Subcutaneous abdominal adipose tissue (tissue), 5 donors: ENCODE measurements at regions not wholly inside any gene's neighbourhood (a gene's known extent, or its start where the extent isn't known, plus 50 kb on each side); places are given as distances from the start of the nearest gene placed in this dataset.

Experiments
- H3K27ac ChIP-seq: one replicate; pipeline ENCODE4 v1.7.0; 2013; ENCODE audit warnings: low read depth, mild to moderate bottlenecking, inconsistent platforms, low read length, moderate library complexity
- H3K27me3 ChIP-seq, 5 donors: one replicate each; pipeline ENCODE4 v1.7.0; 2013; ENCODE audit warnings: low read length in 5 of 5, inconsistent platforms in 1 of 5; ENCODE audit not compliant: control insufficient read depth in 5 of 5, insufficient read depth in 4 of 5
- H3K36me3 ChIP-seq, 5 donors: one replicate each; pipeline ENCODE4 v1.7.0; 2013; ENCODE audit warnings: low read length in 5 of 5; ENCODE audit not compliant: control insufficient read depth in 5 of 5, insufficient read depth in 5 of 5
- H3K4me1 ChIP-seq, 5 donors: one replicate each; pipeline ENCODE4 v1.7.0; 2013; ENCODE audit warnings: low read length in 5 of 5, mild to moderate bottlenecking in 3 of 5, moderate library complexity in 1 of 5; ENCODE audit not compliant: control insufficient read depth in 5 of 5, insufficient read depth in 5 of 5
- H3K4me3 ChIP-seq, 5 donors: one replicate each; pipeline ENCODE4 v1.7.0; 2013; ENCODE audit warnings: low read length in 5 of 5, low read depth in 1 of 5
- H3K9ac ChIP-seq, 5 donors: one replicate each; pipeline ENCODE4 v1.7.0; 2013; ENCODE audit warnings: low read length in 5 of 5, mild to moderate bottlenecking in 4 of 5, moderate library complexity in 3 of 5
- H3K9me3 ChIP-seq, 5 donors: one replicate each; pipeline ENCODE4 v1.7.0; 2013; ENCODE audit warnings: low read length in 5 of 5; ENCODE audit not compliant: control insufficient read depth in 5 of 5
- donor health status: healthy.
- donor health status: healthy.
- donor health status: healthy.
- donor health status: healthy.
- donor health status: healthy.

- Histone ChIP-seq H3K27ac (no peak overlapping the region), H3K9me3 (no peaks in the 10 kb centered on the region), H3K36me3 (no peaks in the 10 kb centered on the region), H3K9ac (no peak overlapping the region), H3K4me3 (no peak overlapping the region), H3K4me1 (no peaks in the 10 kb centered on the region), H3K27me3 (peaks cover 0 to 3% (median 0%) of the 10 kb centered on the region in 5 donors)
Observed at GRCh38 chr2:71787108-71787415, 333.7 kb downstream of the DYSF start.

DNA sequence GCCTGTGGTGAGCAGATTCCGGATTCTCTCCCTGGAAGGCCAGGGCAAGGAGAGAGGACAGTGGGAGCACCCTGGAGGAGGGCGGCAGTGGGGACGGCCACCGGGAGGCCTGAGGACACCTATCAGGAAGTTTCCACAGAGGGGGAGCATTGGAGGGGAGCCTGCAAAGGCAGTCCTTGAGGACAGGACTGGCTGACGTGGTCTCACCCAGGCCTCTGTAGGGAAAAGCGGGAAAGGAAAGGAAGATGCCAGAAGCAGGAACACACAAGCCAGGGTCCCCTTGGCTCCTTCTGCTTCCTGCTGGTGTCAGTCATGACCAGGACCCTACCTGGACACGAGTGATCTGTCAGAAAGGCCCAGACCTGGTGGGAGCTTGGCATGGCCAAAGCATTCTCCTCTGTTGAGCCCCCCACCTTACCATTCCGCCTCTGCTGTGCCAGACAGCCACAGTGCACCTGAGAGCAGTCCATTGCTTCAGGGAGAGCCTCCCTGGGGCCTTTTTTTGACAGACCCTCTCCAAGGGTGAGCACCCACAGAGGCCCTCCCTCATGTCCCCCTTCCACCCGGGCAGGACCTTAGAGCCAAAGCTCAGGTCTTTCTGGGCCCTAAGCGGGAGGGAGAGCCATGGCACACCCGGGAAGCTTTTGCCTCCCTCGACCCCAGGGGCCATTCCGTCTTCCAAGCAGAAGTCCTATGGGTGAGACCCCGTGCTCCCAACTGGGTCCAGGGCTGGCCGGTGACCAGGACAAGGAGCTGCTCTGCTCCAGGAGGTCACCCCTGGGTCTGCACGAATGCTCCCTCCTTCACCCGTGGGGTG lies 333.1 kb downstream of the DYSF start:
- Histone ChIP-seq H3K9me3 (no peaks in the 10 kb centered on the region), H3K9ac (no peak overlapping the region), H3K4me1 (no peaks in the 10 kb centered on the region), H3K27me3 (peaks cover 0 to 4% (median 3%) of the 10 kb centered on the region in 5 donors), H3K4me3 (no peak overlapping the region), H3K27ac (no peak overlapping the region), H3K36me3 (no peaks in the 10 kb centered on the region)

DNA sequence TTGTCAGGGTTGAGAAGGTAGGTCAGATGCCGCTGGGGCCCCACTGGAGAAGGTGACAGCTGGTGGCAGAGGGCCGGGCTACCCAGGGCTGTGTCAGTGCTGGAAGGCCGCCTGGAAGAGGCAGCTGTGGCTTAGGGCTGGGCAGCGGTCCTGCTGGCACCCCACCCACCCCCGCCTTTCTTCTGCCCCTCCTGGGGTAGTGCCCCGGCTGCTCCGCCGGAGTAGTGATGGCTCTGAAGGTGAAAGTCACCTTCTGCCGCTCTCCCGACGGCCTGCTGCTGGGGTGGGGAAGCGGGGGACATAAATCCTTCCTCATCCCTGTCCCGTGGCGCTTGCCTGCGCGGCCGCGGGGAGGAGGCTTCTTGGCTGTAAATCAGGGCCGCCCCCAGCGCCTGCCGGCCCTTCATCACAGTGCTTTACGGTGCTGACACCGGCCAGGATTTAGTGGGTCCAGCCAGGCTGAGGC lies 332.2 kb downstream of the DYSF start:
- peaks cover 0 to 5% (median 4%) of the 10 kb centered on the region in 5 donors for H3K27me3 ChIP-seq
- no peak overlapping the region for H3K9ac ChIP-seq
- no peak overlapping the region for H3K27ac ChIP-seq
- H3K9me3 ChIP-seq, result no peaks in the 10 kb centered on the region
- no peak overlapping the region for H3K4me3 ChIP-seq
- no peaks in the 10 kb centered on the region for H3K4me1 ChIP-seq
- H3K36me3 ChIP-seq, result no peaks in the 10 kb centered on the region

DNA sequence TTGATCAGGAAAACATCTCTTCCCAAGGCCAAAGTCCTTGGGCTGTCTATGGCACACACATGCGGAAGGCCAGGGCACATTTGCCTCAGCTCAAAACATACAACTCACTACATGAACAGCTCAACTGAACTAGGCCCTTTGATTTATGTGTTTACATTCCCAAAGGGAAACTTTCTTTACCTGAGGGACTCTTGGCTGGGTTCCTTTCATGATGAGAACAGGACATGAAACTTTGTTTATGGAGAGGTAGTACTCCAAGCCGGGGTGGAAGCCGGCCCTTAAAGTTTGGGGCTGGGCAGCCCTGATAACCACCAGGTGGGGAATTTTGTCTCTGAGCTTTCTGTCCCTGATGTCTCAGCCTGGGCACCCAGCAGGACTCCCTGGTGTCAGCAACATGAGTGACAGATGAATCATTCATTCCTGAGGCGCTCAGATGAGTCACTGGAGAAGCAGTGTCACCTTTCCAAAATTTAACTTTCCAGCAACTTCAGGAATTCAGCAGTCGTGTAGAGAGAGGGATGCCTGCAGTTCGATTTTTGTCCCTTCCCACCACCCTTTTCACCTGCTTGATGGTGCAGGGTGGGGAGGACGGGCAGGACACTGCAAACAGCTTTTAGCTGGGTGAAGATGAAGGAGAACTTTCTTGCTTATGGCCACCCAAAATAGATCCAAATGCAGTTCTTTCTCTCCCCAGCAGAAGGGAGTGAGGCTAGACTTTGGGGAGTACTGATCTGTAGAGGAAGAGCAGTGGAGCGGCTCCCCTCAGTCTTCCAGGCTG lies 331.6 kb downstream of the DYSF start:
- no peak overlapping the region for H3K9ac ChIP-seq
- no peak overlapping the region for H3K4me3 ChIP-seq
- no peaks in the 10 kb centered on the region for H3K9me3 ChIP-seq
- H3K27me3 ChIP-seq, result peaks cover 0 to 5% (median 4%) of the 10 kb centered on the region in 5 donors
- no peak overlapping the region for H3K27ac ChIP-seq
- no peaks in the 10 kb centered on the region for H3K36me3 ChIP-seq
- H3K4me1 ChIP-seq, result no peaks in the 10 kb centered on the region

- Histone ChIP-seq H3K4me1 (no peaks in the 10 kb centered on the region), H3K27me3 (peaks cover 0 to 5% (median 4%) of the 10 kb centered on the region in 5 donors), H3K36me3 (no peaks in the 10 kb centered on the region), H3K9me3 (no peaks in the 10 kb centered on the region), H3K9ac (no peak overlapping the region), H3K4me3 (no peak overlapping the region), H3K27ac (no peak overlapping the region)
Observed at GRCh38 chr2:71783815-71784214, 330.5 kb downstream of the DYSF start.

DNA sequence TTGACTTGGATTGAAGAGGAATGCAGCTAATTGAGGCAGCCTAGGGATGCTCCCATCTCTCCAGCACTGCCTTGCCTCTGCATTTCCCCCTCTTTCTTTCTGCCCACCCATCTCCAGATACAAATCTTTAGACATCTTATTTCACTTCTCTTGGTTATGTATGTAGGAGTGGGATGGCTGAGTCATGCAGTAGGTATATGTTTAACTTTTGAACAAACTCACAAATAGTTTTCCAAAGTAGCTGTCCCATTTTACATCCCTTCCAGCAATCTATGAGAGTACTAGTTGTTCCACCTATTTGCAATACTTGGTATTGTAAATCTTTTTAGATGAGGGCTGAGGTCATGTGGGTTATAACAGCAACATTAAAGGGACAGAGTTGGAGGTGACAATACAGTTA lies 329.9 kb downstream of the DYSF start:
- H3K4me1 ChIP-seq, result no peaks in the 10 kb centered on the region
- no peaks in the 10 kb centered on the region for H3K36me3 ChIP-seq
- H3K27ac ChIP-seq, result no peak overlapping the region

GRCh38 chr2:71782323-71782722 lies 329.0 kb downstream of the DYSF start:
- H3K9ac ChIP-seq, result no peak overlapping the region

More for the DNA sequence above, 329.9 kb downstream of the DYSF start:
- peaks cover 0 to 5% (median 4%) of the 10 kb centered on the region in 5 donors for H3K27me3 ChIP-seq
- H3K9ac ChIP-seq, result no peak overlapping the region
- no peak overlapping the region for H3K4me3 ChIP-seq
- no peaks in the 10 kb centered on the region for H3K9me3 ChIP-seq

DNA sequence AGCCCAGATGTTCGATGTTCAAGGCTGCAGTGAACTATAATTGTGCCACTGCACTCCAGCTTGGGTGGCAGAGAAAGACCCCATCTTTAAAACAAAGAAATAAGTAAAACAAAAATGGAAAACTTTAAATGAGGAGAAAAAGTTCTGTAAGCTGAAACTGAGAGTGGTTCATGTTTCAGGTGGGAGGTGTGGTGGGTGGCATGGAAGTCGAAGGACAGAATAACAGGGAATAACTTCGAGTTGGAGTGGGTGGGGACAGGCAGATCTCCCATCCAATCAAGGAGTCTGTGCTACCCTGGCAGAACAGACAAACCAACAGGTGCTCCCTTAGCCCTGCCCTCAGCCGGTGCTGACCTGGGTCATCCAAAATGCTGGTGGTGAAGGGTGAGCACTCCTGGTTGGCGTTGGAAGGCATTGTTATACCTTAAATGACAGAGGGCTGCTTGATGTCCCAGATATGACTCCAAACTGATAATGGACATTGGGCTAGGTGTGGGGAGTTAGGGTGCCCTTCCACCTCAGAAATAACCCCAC lies 328.4 kb downstream of the DYSF start:
- Histone ChIP-seq H3K4me1 (no peaks in the 10 kb centered on the region), H3K4me3 (no peak overlapping the region), H3K27ac (no peak overlapping the region), H3K36me3 (no peaks in the 10 kb centered on the region), H3K9ac (no peak overlapping the region), H3K27me3 (peaks cover 0 to 5% (median 4%) of the 10 kb centered on the region in 5 donors), H3K9me3 (no peaks in the 10 kb centered on the region)

More at GRCh38 chr2:71782323-71782722, 329.0 kb downstream of the DYSF start:
- Histone ChIP-seq H3K9me3 (no peaks in the 10 kb centered on the region), H3K4me1 (no peaks in the 10 kb centered on the region), H3K4me3 (no peak overlapping the region), H3K27me3 (peaks cover 0 to 5% (median 4%) of the 10 kb centered on the region in 5 donors), H3K36me3 (no peaks in the 10 kb centered on the region), H3K27ac (no peak overlapping the region)

DNA sequence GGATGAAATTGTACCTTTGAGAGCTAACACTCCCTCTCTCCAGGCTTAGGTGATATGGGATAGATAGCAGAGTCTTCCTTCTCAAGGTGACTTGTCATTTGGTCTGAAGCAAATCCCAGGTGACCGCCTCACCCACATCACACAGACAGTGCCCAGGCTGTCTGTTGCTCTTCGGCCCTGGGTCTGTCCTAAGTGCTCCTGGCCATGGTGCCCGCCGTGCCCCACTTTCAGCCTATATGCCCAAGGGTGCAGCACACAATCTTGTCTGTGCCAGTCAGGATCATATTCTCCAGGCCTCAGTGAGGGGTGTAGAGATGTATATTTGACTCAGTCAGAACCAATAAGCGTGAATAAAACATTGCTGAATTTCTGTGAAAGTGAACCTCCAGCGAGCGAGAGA lies 326.8 kb downstream of the DYSF start:
- H3K27me3 ChIP-seq, result peaks cover 0 to 5% (median 4%) of the 10 kb centered on the region in 5 donors
- H3K9me3 ChIP-seq, result no peaks in the 10 kb centered on the region
- H3K9ac ChIP-seq, result no peak overlapping the region
- no peaks in the 10 kb centered on the region for H3K4me1 ChIP-seq
- H3K36me3 ChIP-seq, result no peaks in the 10 kb centered on the region
- H3K27ac ChIP-seq, result no peak overlapping the region
- H3K4me3 ChIP-seq, result no peak overlapping the region

DNA sequence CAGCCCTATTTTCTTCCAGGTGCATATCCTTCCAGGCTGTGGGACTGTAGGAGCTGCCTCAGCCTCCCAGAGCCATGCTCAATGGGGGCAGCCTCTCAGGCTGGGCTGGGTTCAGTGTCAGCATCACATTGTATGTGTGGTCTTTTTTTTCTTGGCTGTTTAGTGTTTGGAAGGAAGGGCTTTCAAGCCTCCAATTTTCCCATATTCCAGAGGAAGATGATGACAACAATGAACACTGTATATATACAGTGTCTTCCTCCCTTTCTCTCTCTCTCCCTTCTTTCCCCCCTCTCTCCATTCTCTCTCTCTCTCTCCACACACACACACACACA lies 326.4 kb downstream of the DYSF start:
- Histone ChIP-seq H3K36me3 (no peaks in the 10 kb centered on the region), H3K9me3 (no peaks in the 10 kb centered on the region), H3K9ac (no peak overlapping the region), H3K27me3 (peaks cover 0 to 5% (median 4%) of the 10 kb centered on the region in 5 donors), H3K4me1 (no peaks in the 10 kb centered on the region), H3K4me3 (no peak overlapping the region), H3K27ac (no peak overlapping the region)
